ENCODE measurements at regions not wholly inside any gene's neighbourhood (a gene's known extent, or its start where the extent isn't known, plus 50 kb on each side); places are given as distances from the start of the nearest gene placed in this dataset.

- TF ChIP-seq FOXP2 (optimal IDR thresholded peaks at IDR 0.05; ENCODE audit: borderline replicate concordance, extremely low read depth, extremely low read length, insufficient read depth) (no peak), POLR2AphosphoS5 (IDR thresholded peaks at IDR 0.05; ENCODE audit: low read depth, low read length) (no peak), TAF1 (IDR thresholded peaks at IDR 0.05; ENCODE audit: borderline replicate concordance, insufficient read depth, low read length) (no peak), SIN3A (IDR thresholded peaks at IDR 0.05; ENCODE audit: borderline replicate concordance, insufficient read depth, low read length) (no peak), REST (IDR thresholded peaks at IDR 0.05; ENCODE audit: insufficient read depth in 1 of 2, low read depth in 2 of 2, low read length in 2 of 2) (no peak)
Observed at GRCh38 chr1:196043268-196043667, 565.0 kb downstream of the KCNT2 start.

GRCh38 chr1:196034080-196034706, 574.0 kb downstream of the KCNT2 start:
- TF ChIP-seq REST (IDR thresholded peaks at IDR 0.05; ENCODE audit: insufficient read depth in 1 of 2, low read depth in 2 of 2, low read length in 2 of 2): no peak
- TF ChIP-seq SIN3A (IDR thresholded peaks at IDR 0.05; ENCODE audit: borderline replicate concordance, insufficient read depth, low read length): no peak
- TF ChIP-seq POLR2AphosphoS5 (IDR thresholded peaks at IDR 0.05; ENCODE audit: low read depth, low read length): no peak
- no peak for TF ChIP-seq TAF1 (IDR thresholded peaks at IDR 0.05; ENCODE audit: borderline replicate concordance, insufficient read depth, low read length)
- TF ChIP-seq FOXP2 (optimal IDR thresholded peaks at IDR 0.05; ENCODE audit: borderline replicate concordance, extremely low read depth, extremely low read length, insufficient read depth): no peak

- TF ChIP-seq REST (IDR thresholded peaks at IDR 0.05; ENCODE audit: insufficient read depth in 1 of 2, low read depth in 2 of 2, low read length in 2 of 2) (no peak), SIN3A (IDR thresholded peaks at IDR 0.05; ENCODE audit: borderline replicate concordance, insufficient read depth, low read length) (no peak), FOXP2 (optimal IDR thresholded peaks at IDR 0.05; ENCODE audit: borderline replicate concordance, extremely low read depth, extremely low read length, insufficient read depth) (no peak), POLR2AphosphoS5 (IDR thresholded peaks at IDR 0.05; ENCODE audit: low read depth, low read length) (no peak), TAF1 (IDR thresholded peaks at IDR 0.05; ENCODE audit: borderline replicate concordance, insufficient read depth, low read length) (no peak)
Observed at GRCh38 chr1:196030455-196030854, 577.8 kb downstream of the KCNT2 start.

GRCh38 chr1:196029410-196029809, 578.8 kb downstream of the KCNT2 start:
- TF ChIP-seq POLR2AphosphoS5 (IDR thresholded peaks at IDR 0.05; ENCODE audit: low read depth, low read length) (no peak), SIN3A (IDR thresholded peaks at IDR 0.05; ENCODE audit: borderline replicate concordance, insufficient read depth, low read length) (no peak), TAF1 (IDR thresholded peaks at IDR 0.05; ENCODE audit: borderline replicate concordance, insufficient read depth, low read length) (no peak), REST (IDR thresholded peaks at IDR 0.05; ENCODE audit: insufficient read depth in 1 of 2, low read depth in 2 of 2, low read length in 2 of 2) (no peak), FOXP2 (optimal IDR thresholded peaks at IDR 0.05; ENCODE audit: borderline replicate concordance, extremely low read depth, extremely low read length, insufficient read depth) (no peak)
